PC-3 (cell line): ENCODE measurements at regions not wholly inside any gene's neighbourhood (a gene's known extent, or its start where the extent isn't known, plus 50 kb on each side); places are given as distances from the start of the nearest gene placed in this dataset.

Experiments
- ATAC-seq: fragments of 200-7000 bp; cut with Tn5 transposase; 2 replicates; pipeline ENCODE4 v1.9.1; 2020; ENCODE audit warnings: mild to moderate bottlenecking, moderate library complexity
- BruUV-seq: library from RNA; stranded (reverse); fragments of 400-500 nt; replicated peaks from 2 replicates; lab custom pipeline; 2021; lab: Mats Ljungman, UMichigan
- CTCF ChIA-PET: fragments of 300-600 bp; sonication (Branson Sonifier 250); formaldehyde crosslinking; loops from one replicate; lab custom pipeline; 2022; ENCODE audit warnings: antibody characterized with exemption; lab: Charles Lee
- POLR2A ChIA-PET: fragments of 300-600 bp; sonication (Branson Sonifier 250); formaldehyde crosslinking; loops from one replicate; lab custom pipeline; 2022; ENCODE audit warnings: antibody characterized with exemption; ENCODE audit not compliant: unreplicated experiment; lab: Charles Lee
- DNase-seq: peaks from one replicate; pipeline ENCODE4 v3.0.0-alpha.2; 2015
- H2AFZ ChIP-seq: fragments of 300-600 bp; sonication (generic); 2 replicates; pipeline ENCODE4 v1.6.0; 2016; ENCODE audit warnings: antibody characterized with exemption, low read length
- H3F3A ChIP-seq: fragments of 300-600 bp; sonication (generic); one replicate; pipeline ENCODE4 v1.6.0; 2017; ENCODE audit warnings: antibody characterized with exemption, low read length, control low read depth, mild to moderate bottlenecking; ENCODE audit not compliant: unreplicated experiment
- H3K27ac ChIP-seq: fragments of 300-600 bp; sonication (generic); 2 replicates; pipeline ENCODE4 v1.5.1; 2016; ENCODE audit warnings: mild to moderate bottlenecking, low read length
- H3K27me3 ChIP-seq: fragments of 300-600 bp; sonication (generic); 2 replicates; pipeline ENCODE4 v1.6.1; 2016; ENCODE audit warnings: low read length, mixed read lengths
- H3K36me3 ChIP-seq: fragments of 300-600 bp; sonication (generic); 2 replicates; pipeline ENCODE4 v1.6.1; 2016; ENCODE audit warnings: low read depth, mixed run types, low read length, mixed read lengths
- H3K4me1 ChIP-seq: fragments of 300-600 bp; sonication (generic); 2 replicates; pipeline ENCODE4 v1.5.1; 2016; ENCODE audit warnings: low read length; ENCODE audit not compliant: insufficient read depth
- H3K4me2 ChIP-seq: fragments of 300-600 bp; sonication (generic); 2 replicates; pipeline ENCODE4 v1.6.0; 2016; ENCODE audit warnings: low read length
- H3K4me3 ChIP-seq: fragments of 300-600 bp; sonication (generic); 2 replicates; pipeline ENCODE4 v1.5.1; 2016; ENCODE audit warnings: mild to moderate bottlenecking, low read length, mixed read lengths
- H3K79me2 ChIP-seq: fragments of 300-600 bp; sonication (generic); 2 replicates; pipeline ENCODE4 v1.6.1; 2017; ENCODE audit warnings: low read length, mixed read lengths
- H3K9ac ChIP-seq: fragments of 300-600 bp; sonication (generic); 2 replicates; pipeline ENCODE4 v1.6.0; 2016; ENCODE audit warnings: mild to moderate bottlenecking, low read length
- H3K9me2 ChIP-seq: fragments of 300-600 bp; sonication (generic); replicated peaks from 2 replicates; pipeline ENCODE4 v1.6.1; 2016; ENCODE audit warnings: mixed run types, low read length, mixed read lengths
- H3K9me3 ChIP-seq: fragments of 300-600 bp; sonication (generic); 2 replicates; pipeline ENCODE4 v1.6.1; 2016; ENCODE audit warnings: low read length, mixed read lengths
- H4K20me1 ChIP-seq: fragments of 300-600 bp; sonication (generic); 2 replicates; pipeline ENCODE4 v1.6.1; 2016; ENCODE audit warnings: low read length, mixed read lengths
- EZH2 ChIP-seq: fragments of 300-600 bp; sonication (generic); IDR thresholded peaks from one replicate; pipeline ENCODE4 v1.6.1; 2017; ENCODE audit warnings: antibody characterized with exemption, mild to moderate bottlenecking, low read length; ENCODE audit not compliant: unreplicated experiment
- EZH2phosphoT487 ChIP-seq: fragments of 300-600 bp; sonication (generic); IDR thresholded peaks from 2 replicates; pipeline ENCODE4 v1.6.1; 2018; ENCODE audit warnings: mild to moderate bottlenecking, antibody characterized with exemption, low read length, borderline replicate concordance
- intact Hi-C: fragments of 100-400 bp; cut with micrococcal nuclease; formaldehyde crosslinking; loops from 2 replicates; pipeline ENCODE4 v1.9.0; 2023
- TF ChIP-seq, protein P1 (sequence below): fragments of 300-600 bp; sonication (generic); conservative IDR thresholded peaks from 2 replicates; pipeline ENCODE4 v1.5.1; 2017; ENCODE audit warnings: antibody characterized with exemption, low read depth, mild to moderate bottlenecking, low read length

DNA sequence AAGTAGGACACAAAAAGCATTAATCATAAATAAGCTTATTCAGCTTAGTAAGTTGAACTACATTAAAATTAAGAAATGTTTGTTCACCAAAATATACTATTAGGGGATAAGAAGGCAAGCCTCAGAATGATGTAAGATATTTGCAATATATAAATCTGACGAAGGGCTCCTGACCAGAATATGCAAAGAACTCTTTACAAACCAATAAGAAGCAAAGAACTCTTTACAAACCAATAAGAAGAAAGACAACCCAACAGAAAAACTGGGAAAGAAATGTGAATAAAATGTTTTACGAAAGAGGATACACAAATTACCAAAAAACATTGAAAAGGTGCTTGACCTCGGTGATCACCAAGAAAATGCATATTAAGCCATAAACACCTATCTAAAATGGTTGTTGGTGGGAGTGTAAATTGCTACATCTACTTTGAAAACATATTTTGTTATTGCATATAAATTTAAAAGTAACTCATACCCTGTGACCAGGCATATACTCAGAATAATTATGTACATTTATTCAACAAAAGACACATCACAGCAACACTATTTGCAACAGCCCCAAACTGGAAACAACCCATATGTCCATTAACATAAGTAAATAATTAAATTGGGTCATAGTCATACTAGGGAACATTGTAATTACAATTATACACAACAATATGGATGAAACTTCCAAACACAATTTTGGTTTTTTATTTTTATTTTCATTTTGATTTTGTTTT, 83.3 kb upstream of the CTBP2 start:
- H3K4me1 ChIP-seq, result no peaks in the 10 kb centered on the region
- H3K9ac ChIP-seq, result no peak overlapping the region
- H3K4me3 ChIP-seq, result no peak overlapping the region
- no peaks in the 10 kb centered on the region for H3F3A ChIP-seq
- no peak overlapping the region for H3K27ac ChIP-seq
- TF ChIP-seq, protein P1, sequence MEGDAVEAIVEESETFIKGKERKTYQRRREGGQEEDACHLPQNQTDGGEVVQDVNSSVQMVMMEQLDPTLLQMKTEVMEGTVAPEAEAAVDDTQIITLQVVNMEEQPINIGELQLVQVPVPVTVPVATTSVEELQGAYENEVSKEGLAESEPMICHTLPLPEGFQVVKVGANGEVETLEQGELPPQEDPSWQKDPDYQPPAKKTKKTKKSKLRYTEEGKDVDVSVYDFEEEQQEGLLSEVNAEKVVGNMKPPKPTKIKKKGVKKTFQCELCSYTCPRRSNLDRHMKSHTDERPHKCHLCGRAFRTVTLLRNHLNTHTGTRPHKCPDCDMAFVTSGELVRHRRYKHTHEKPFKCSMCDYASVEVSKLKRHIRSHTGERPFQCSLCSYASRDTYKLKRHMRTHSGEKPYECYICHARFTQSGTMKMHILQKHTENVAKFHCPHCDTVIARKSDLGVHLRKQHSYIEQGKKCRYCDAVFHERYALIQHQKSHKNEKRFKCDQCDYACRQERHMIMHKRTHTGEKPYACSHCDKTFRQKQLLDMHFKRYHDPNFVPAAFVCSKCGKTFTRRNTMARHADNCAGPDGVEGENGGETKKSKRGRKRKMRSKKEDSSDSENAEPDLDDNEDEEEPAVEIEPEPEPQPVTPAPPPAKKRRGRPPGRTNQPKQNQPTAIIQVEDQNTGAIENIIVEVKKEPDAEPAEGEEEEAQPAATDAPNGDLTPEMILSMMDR, result no peak
- TF ChIP-seq EZH2, result no peak
- TF ChIP-seq EZH2phosphoT487, result no peak
- CTCF ChIA-PET, result no interaction called here
- H4K20me1 ChIP-seq, result no peaks in the 10 kb centered on the region
- H3K36me3 ChIP-seq, result no peaks in the 10 kb centered on the region; the same call in 1 of the 2 replicates
- ATAC-seq (no peak), DNase-seq (no peak)
- H2AFZ ChIP-seq, result no peak overlapping the region
- no TSS peak for BruUV-seq
- no peaks in the 10 kb centered on the region for H3K9me2 ChIP-seq
- no peaks in the 10 kb centered on the region for H3K79me2 ChIP-seq
- no peak overlapping the region for H3K4me2 ChIP-seq
- POLR2A ChIA-PET, result no interaction called here
- no peaks in the 10 kb centered on the region for H3K27me3 ChIP-seq
- intact Hi-C loops, result no loop called here
- H3K9me3 ChIP-seq, result peaks cover 5% of the 10 kb centered on the region; the same call in 1 of the 2 replicates

DNA sequence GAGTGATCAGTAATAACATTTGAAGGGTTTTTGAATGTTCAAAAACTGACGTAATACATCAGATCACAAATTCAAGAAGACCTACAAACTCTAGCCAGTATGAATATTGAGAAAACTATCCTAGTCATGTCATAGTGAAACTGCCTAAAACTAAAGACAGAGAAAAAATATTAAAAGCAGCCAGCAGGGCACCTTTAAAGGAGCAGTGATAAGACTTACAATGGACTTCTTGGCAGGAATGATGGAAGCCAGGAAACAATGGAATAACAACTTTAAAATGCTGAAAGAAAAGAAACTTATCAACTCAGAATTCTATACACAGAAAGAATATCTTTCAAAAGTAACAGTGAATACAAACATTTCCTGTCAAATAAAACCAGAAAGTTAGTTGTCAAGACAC, 78.3 kb upstream of the CTBP2 start:
- ChIA-PET CTCF (no interaction called here), POLR2A (no interaction called here)
- Histone ChIP-seq H3K4me1 (no peaks in the 10 kb centered on the region), H3K79me2 (no peaks in the 10 kb centered on the region), H3K27me3 (no peaks in the 10 kb centered on the region), H3K9me3 (peaks cover 5% of the 10 kb centered on the region; the same call in 1 of the 2 replicates), H3K9me2 (no peaks in the 10 kb centered on the region), H3K27ac (no peak overlapping the region), H3K4me2 (no peak overlapping the region), H3K9ac (no peak overlapping the region), H3F3A (no peaks in the 10 kb centered on the region), H2AFZ (no peak overlapping the region), H4K20me1 (no peaks in the 10 kb centered on the region), H3K36me3 (no peaks in the 10 kb centered on the region; the same call in 1 of the 2 replicates), H3K4me3 (no peak overlapping the region)
- DNase-seq (no peak), ATAC-seq (no peak)
- intact Hi-C loops, result no loop called here
- no peak for TF ChIP-seq EZH2
- TF ChIP-seq EZH2phosphoT487, result no peak
- TF ChIP-seq, protein P1, result no peak
- no TSS peak for BruUV-seq

DNA sequence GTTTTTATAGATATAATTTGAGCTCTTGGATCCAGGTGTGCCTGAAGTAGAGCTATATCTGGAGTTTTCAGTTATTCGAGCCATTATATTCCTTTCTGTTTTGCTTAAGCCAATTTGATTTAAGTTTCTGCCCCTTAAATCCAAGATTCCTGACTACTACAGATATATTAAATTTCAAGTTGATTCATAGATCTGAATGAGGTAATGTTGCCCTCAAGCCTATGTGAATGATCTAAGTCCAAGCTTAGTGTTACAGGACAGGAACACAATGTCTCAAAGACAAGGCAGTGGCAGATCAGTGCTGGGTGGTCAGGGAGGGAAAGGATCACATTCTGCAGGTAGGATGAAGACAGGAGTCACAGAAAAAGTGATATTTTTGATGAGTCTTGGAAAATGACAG, 75.7 kb upstream of the CTBP2 start:
- Histone ChIP-seq H3F3A (no peaks in the 10 kb centered on the region), H3K9me3 (peaks cover 5% of the 10 kb centered on the region; the same call in 1 of the 2 replicates), H3K4me3 (no peak overlapping the region), H3K36me3 (no peaks in the 10 kb centered on the region; the same call in 1 of the 2 replicates), H3K4me1 (peaks cover 22% of the 10 kb centered on the region), H3K9ac (no peak overlapping the region), H3K79me2 (no peaks in the 10 kb centered on the region), H2AFZ (no peak overlapping the region), H3K27me3 (no peaks in the 10 kb centered on the region), H3K4me2 (no peak overlapping the region), H3K27ac (no peak overlapping the region), H4K20me1 (no peaks in the 10 kb centered on the region), H3K9me2 (no peaks in the 10 kb centered on the region)
- no TSS peak for BruUV-seq
- POLR2A ChIA-PET, result no interaction called here
- ATAC-seq, result no peak
- intact Hi-C loops, result no loop called here
- no peak for DNase-seq
- TF ChIP-seq EZH2phosphoT487, result no peak
- TF ChIP-seq, protein P1, result no peak
- CTCF ChIA-PET, result no interaction called here
